IPS DF 6.9 (cell line): ENCODE measurements at regions not wholly inside any gene's neighbourhood (a gene's known extent, or its start where the extent isn't known, plus 50 kb on each side); places are given as distances from the start of the nearest gene placed in this dataset.
"Not testable (repeated sequence)": the region's sequence is repeated elsewhere in the genome, so short reads cannot be mapped to it uniquely, and the experiment has no call there.

Source experiments
- DNase-seq: peaks from one replicate; pipeline ENCODE4 v3.0.0-alpha.2; 2013; ENCODE audit warnings: low read depth, low spot score
- H3K27ac ChIP-seq: one replicate; pipeline ENCODE4 v1.5.1; 2013; ENCODE audit warnings: low read length, control low read depth
- H3K27me3 ChIP-seq: 2 replicates; pipeline ENCODE4 v1.6.1; 2013; ENCODE audit warnings: mild to moderate bottlenecking, low read length; ENCODE audit not compliant: control insufficient read depth, insufficient read depth
- H3K36me3 ChIP-seq: 2 replicates; pipeline ENCODE4 v1.6.1; 2013; ENCODE audit warnings: low read length; ENCODE audit not compliant: control insufficient read depth, insufficient read depth
- H3K4me1 ChIP-seq: 2 replicates; pipeline ENCODE4 v1.6.1; 2013; ENCODE audit warnings: low read length; ENCODE audit not compliant: control insufficient read depth, insufficient read depth
- H3K4me3 ChIP-seq: 2 replicates; pipeline ENCODE4 v1.5.1; 2013; ENCODE audit warnings: mild to moderate bottlenecking, low read length
- H3K9me3 ChIP-seq: 2 replicates; pipeline ENCODE4 v1.6.1; 2013; ENCODE audit warnings: low read length, inconsistent platforms; ENCODE audit not compliant: control insufficient read depth, insufficient read depth
- WGBS: extraction: QIAGEN DNeasy Blood & Tissue Kit; methylation state at CpG from one replicate; pipeline ENCODE4 v1.1.7; 2013; ENCODE audit warnings: mixed read lengths, missing lambda C conversion rate; ENCODE audit not compliant: insufficient read length, insufficient coverage; 5-methylcytosine and 5-hydroxymethylcytosine counted together

- no peak for DNase-seq
- Histone ChIP-seq H3K36me3 (no peaks in the 10 kb centered on the region), H3K9me3 (no peaks in the 10 kb centered on the region), H3K4me1 (no peaks in the 10 kb centered on the region), H3K27ac (no peak overlapping the region), H3K27me3 (no peaks in the 10 kb centered on the region), H3K4me3 (no peak overlapping the region)
- WGBS: no CpG with 5 or more reads among the region's 15 CpGs
These were observed 68.5 kb upstream of the ZNF184 start for GRCh38 chr6:27541212-27541932.

GRCh38 chr6:27539551-27539950 lies 66.6 kb upstream of the ZNF184 start:
- H3K9me3 ChIP-seq: no peaks in the 10 kb centered on the region
- DNase-seq: no peak
- H3K27me3 ChIP-seq: no peaks in the 10 kb centered on the region
- no peaks in the 10 kb centered on the region for H3K36me3 ChIP-seq
- WGBS: no CpG with 5 or more reads among the region's 13 CpGs
- no peak overlapping the region for H3K27ac ChIP-seq
- no peak overlapping the region for H3K4me3 ChIP-seq
- H3K4me1 ChIP-seq: no peaks in the 10 kb centered on the region

GRCh38 chr6:27532820-27533538 lies 60.1 kb upstream of the ZNF184 start:
- no peak overlapping the region for H3K27ac ChIP-seq
- no peak for DNase-seq
- H3K36me3 ChIP-seq: no peaks in the 10 kb centered on the region
- H3K4me3 ChIP-seq: no peak overlapping the region
- H3K27me3 ChIP-seq: no peaks in the 10 kb centered on the region
- no peaks in the 10 kb centered on the region for H3K9me3 ChIP-seq
- WGBS: no CpG with 5 or more reads among the region's 7 CpGs
- H3K4me1 ChIP-seq: no peaks in the 10 kb centered on the region

GRCh38 chr6:27531772-27532459 lies 59.0 kb upstream of the ZNF184 start:
- Histone ChIP-seq H3K36me3 (no peaks in the 10 kb centered on the region), H3K4me3 (no peak overlapping the region), H3K9me3 (no peaks in the 10 kb centered on the region), H3K27ac (no peak overlapping the region), H3K4me1 (no peaks in the 10 kb centered on the region), H3K27me3 (no peaks in the 10 kb centered on the region)
- no peak for DNase-seq
- WGBS: no CpG with 5 or more reads among the region's 17 CpGs

GRCh38 chr6:27529796-27530195 lies 56.9 kb upstream of the ZNF184 start:
- not testable (repeated sequence) for H3K9me3 ChIP-seq, H3K27ac ChIP-seq, H3K27me3 ChIP-seq, DNase-seq, H3K4me1 ChIP-seq, H3K36me3 ChIP-seq, H3K4me3 ChIP-seq
- no CpG with 5 or more reads among the region's 24 CpGs for WGBS

- Histone ChIP-seq H3K36me3 (no peaks in the 10 kb centered on the region), H3K9me3 (no peaks in the 10 kb centered on the region), H3K4me1 (no peaks in the 10 kb centered on the region), H3K4me3 (no peak overlapping the region), H3K27ac (no peak overlapping the region), H3K27me3 (no peaks in the 10 kb centered on the region)
- DNase-seq: no peak
These were observed 55.8 kb upstream of the ZNF184 start for GRCh38 chr6:27528714-27529113.
